Prostate gland (tissue), 2 donors: ENCODE measurements at regions not wholly inside any gene's neighbourhood (a gene's known extent, or its start where the extent isn't known, plus 50 kb on each side); places are given as distances from the start of the nearest gene placed in this dataset.

ENCODE experiments used
- CTCF ChIP-seq, 4 experiments: fragments of 200-600 bp in 2 of 4; fragments of 450-650 bp in 2 of 4; sonication (generic) in 2 of 4; IDR thresholded peaks; 1 replicate in 3 of 4; 2 replicates in 1 of 4; pipeline ENCODE4 v1.5.1; 2016 to 2019; ENCODE audit warnings: antibody characterized with exemption in 4 of 4, mild to moderate bottlenecking in 2 of 4, moderate library complexity in 2 of 4
- POLR2A ChIP-seq: fragments of 450-650 bp; IDR thresholded peaks from one replicate; pipeline ENCODE4 v1.6.1; 2016; ENCODE audit warnings: antibody characterized with exemption, mild to moderate bottlenecking
- POLR2AphosphoS5 ChIP-seq: sonication (generic); formaldehyde crosslinking; IDR thresholded peaks from one replicate; pipeline ENCODE4 v1.6.1; 2017; ENCODE audit warnings: antibody characterized with exemption

- TF ChIP-seq CTCF (IDR thresholded peaks at IDR 0.05) = no peak
- no peak for TF ChIP-seq POLR2A
- TF ChIP-seq POLR2AphosphoS5 = no peak
Observed at GRCh38 chr2:136532171-136532570, 233.2 kb upstream of the THSD7B start.
